Lung (tissue), 11 donors: ENCODE measurements at regions not wholly inside any gene's neighbourhood (a gene's known extent, or its start where the extent isn't known, plus 50 kb on each side); places are given as distances from the start of the nearest gene placed in this dataset.
A peak's percentile ranks its signal among the peaks of the same experiment; 100 is the strongest.

ENCODE experiments used
- ATAC-seq: fragments of 200-7000 bp; cut with Tn5 transposase; one replicate; pipeline ENCODE4 v1.9.1; 2020; ENCODE audit warnings: moderate number of reproducible peaks; ENCODE audit not compliant: insufficient read depth, low FRiP score
- DNase-seq, 3 donors: peaks; one replicate each; pipeline ENCODE4 v3.0.0-alpha.2; 2013 to 2017
- H3K27ac ChIP-seq, 2 donors: one replicate each; pipeline ENCODE4 v1.5.1; 2013; ENCODE audit warnings: mild to moderate bottlenecking in 2 of 2, moderate library complexity in 2 of 2, control low read depth in 1 of 2, inconsistent platforms in 1 of 2, low read depth in 1 of 2, low read length in 1 of 2
- H3K27me3 ChIP-seq, 3 donors: one replicate each; pipeline ENCODE4 v1.5.1; 2013; ENCODE audit warnings: low read length in 2 of 3; ENCODE audit not compliant: control insufficient read depth in 3 of 3, insufficient read depth in 3 of 3
- H3K36me3 ChIP-seq, 4 donors: one replicate each; pipeline ENCODE4 v1.5.1; 2013; ENCODE audit warnings: low read length in 4 of 4, mild to moderate bottlenecking in 1 of 4, moderate library complexity in 1 of 4; ENCODE audit not compliant: control insufficient read depth in 4 of 4, insufficient read depth in 4 of 4
- H3K4me1 ChIP-seq, 5 donors: one replicate each; pipeline ENCODE4 v1.5.1; 2013; ENCODE audit warnings: low read length in 5 of 5, mild to moderate bottlenecking in 2 of 5, moderate library complexity in 1 of 5; ENCODE audit not compliant: control insufficient read depth in 5 of 5, insufficient read depth in 5 of 5
- H3K4me3 ChIP-seq: one replicate; pipeline ENCODE4 v1.5.1; 2013; ENCODE audit warnings: mild to moderate bottlenecking, control low read depth, moderate library complexity
- H3K9ac ChIP-seq, 2 donors: one replicate each; pipeline ENCODE4 v1.5.1; 2013; ENCODE audit warnings: low read length in 2 of 2, control low read depth in 1 of 2; ENCODE audit not compliant: insufficient read depth in 1 of 2
- H3K9me3 ChIP-seq, 4 donors: one replicate each; pipeline ENCODE4 v1.5.1; 2013; ENCODE audit warnings: low read length in 3 of 4, mild to moderate bottlenecking in 1 of 4, moderate library complexity in 1 of 4; ENCODE audit not compliant: control insufficient read depth in 4 of 4, insufficient read depth in 3 of 4
- CTCF ChIP-seq: IDR thresholded peaks from 2 replicates; pipeline ENCODE4 v1.5.1; 2012; ENCODE audit warnings: mild to moderate bottlenecking; ENCODE audit errors: control extremely low read depth, extremely low read depth
- WGBS, 2 donors: extraction: QIAGEN DNeasy Blood & Tissue Kit; methylation state at CpG; one replicate each; pipeline ENCODE4 v1.1.7; 2013; 5-methylcytosine and 5-hydroxymethylcytosine counted together
- donor health status: control.
- donor health status: control.
- donor health status: Bipolar disorder and iron deficiency.
- donor health status: healthy.
- donor health status: DM: yes; HTN: yes; CAD: no.

DNA sequence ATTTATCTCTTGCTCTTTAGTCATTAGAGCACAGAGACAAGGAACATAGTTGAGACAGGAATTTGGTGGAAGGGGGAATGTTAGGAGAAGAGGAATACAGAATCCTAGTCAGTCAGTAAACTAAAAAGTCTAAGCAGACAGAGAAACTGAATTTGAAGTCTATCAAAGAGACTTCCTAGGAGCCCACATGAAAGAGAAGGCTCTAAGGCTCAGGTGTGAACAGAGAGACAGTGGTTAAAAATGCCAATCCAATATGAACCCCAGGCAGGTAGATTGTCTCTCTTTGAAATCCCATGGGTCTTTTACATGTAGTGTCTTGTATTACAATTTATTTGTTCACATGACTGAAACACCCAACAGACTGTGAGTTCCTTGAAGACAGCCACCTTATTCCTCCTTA, 77.8 kb upstream of the NFKB1 start:
- no peak for TF ChIP-seq CTCF
- no peak for DNase-seq
- Histone ChIP-seq H3K4me3 (no peak overlapping the region), H3K4me1 (no peaks in the 10 kb centered on the region), H3K9me3 (no peaks in the 10 kb centered on the region), H3K9ac (no peak overlapping the region), H3K27me3 (no peaks in the 10 kb centered on the region), H3K36me3 (no peaks in the 10 kb centered on the region), H3K27ac (no peak overlapping the region)
- ATAC-seq, result no peak

- no peaks in the 10 kb centered on the region for H3K9me3 ChIP-seq
- no peak overlapping the region for H3K27ac ChIP-seq
- no peak overlapping the region for H3K4me3 ChIP-seq
- no peaks in the 10 kb centered on the region for H3K36me3 ChIP-seq
- ATAC-seq, result no peak
- DNase-seq, result no peak
- WGBS, 2 donors, result 90% methylated on average over 3 of the region's 3 CpGs
- peaks cover 0 to 5% (median 0%) of the 10 kb centered on the region in 5 donors for H3K4me1 ChIP-seq
- TF ChIP-seq CTCF, result no peak
- no peak overlapping the region for H3K9ac ChIP-seq
- H3K27me3 ChIP-seq, result no peaks in the 10 kb centered on the region
Observed at GRCh38 chr4:102427371-102427998, 73.7 kb upstream of the NFKB1 start.

DNA sequence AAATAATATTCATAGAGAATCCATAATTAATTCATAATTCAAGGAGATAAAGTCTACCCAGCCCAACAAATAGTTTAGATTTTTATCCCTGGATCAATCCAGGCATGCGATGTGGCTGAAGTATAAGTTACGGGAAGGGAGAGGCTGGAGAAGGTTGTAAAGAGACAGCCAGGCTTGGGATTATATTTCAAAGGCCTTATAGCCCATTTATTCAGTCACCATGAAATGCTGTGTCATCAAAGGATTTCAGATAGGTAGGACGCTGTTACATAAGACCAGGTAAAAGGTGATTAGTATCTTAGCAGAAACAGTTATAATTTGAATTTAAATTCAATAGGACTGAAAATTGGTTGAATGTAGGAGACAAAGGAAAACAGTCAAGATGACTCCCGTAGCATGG, 73.0 kb upstream of the NFKB1 start:
- no peaks in the 10 kb centered on the region for H3K27me3 ChIP-seq
- H3K27ac ChIP-seq, result no peak overlapping the region
- no peak for TF ChIP-seq CTCF
- DNase-seq (no peak), ATAC-seq (no peak)
- H3K9me3 ChIP-seq, result no peaks in the 10 kb centered on the region
- WGBS, 2 donors, result 96 to 98% methylated on average over 4 of the region's 4 CpGs
- no peak overlapping the region for H3K9ac ChIP-seq
- H3K36me3 ChIP-seq, result no peaks in the 10 kb centered on the region
- H3K4me3 ChIP-seq, result no peak overlapping the region
- peaks cover 0 to 5% (median 0%) of the 10 kb centered on the region in 5 donors for H3K4me1 ChIP-seq

DNA sequence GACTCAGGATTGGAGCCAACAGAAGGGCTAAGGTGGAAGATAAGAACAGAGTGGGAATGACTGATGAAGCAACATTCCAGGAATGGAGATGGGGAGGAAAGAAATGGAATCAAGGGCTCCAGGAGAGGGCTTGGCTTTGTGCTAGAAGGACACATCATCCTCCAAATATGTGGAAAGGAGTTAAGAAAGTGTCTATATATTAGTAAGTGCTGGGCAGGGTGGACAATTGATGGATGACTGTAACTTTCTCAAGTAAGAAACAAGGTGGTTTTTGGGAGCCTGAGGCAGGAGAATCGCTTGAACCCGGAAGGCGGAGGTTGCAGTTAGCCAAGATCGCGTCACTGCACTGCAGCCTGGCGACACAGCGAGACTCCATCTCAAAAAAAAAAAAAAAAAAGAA, 71.6 kb upstream of the NFKB1 start:
- WGBS, 2 donors, result 93 to 97% methylated on average over 7 of the region's 7 CpGs
- Histone ChIP-seq H3K27me3 (no peaks in the 10 kb centered on the region), H3K9me3 (no peaks in the 10 kb centered on the region), H3K4me1 (peaks cover 0 to 5% (median 0%) of the 10 kb centered on the region in 5 donors), H3K9ac (no peak overlapping the region), H3K4me3 (no peak overlapping the region), H3K27ac (no peak overlapping the region), H3K36me3 (no peaks in the 10 kb centered on the region)
- ATAC-seq, result peak; percentile 22
- TF ChIP-seq CTCF, result no peak
- DNase-seq, result no peak
